NCI-H2107 treated with DMSO at 0.1 percent for 48 hours (cell line): ENCODE measurements at regions not wholly inside any gene's neighbourhood (a gene's known extent, or its start where the extent isn't known, plus 50 kb on each side); places are given as distances from the start of the nearest gene placed in this dataset.
A peak's percentile ranks its signal among the peaks of the same experiment; 100 is the strongest.

Experiments
- DNase-seq: peaks from one replicate; lab custom pipeline; 2025; ENCODE audit not compliant: unreplicated experiment; lab: John Stamatoyannopoulos, UW

DNA sequence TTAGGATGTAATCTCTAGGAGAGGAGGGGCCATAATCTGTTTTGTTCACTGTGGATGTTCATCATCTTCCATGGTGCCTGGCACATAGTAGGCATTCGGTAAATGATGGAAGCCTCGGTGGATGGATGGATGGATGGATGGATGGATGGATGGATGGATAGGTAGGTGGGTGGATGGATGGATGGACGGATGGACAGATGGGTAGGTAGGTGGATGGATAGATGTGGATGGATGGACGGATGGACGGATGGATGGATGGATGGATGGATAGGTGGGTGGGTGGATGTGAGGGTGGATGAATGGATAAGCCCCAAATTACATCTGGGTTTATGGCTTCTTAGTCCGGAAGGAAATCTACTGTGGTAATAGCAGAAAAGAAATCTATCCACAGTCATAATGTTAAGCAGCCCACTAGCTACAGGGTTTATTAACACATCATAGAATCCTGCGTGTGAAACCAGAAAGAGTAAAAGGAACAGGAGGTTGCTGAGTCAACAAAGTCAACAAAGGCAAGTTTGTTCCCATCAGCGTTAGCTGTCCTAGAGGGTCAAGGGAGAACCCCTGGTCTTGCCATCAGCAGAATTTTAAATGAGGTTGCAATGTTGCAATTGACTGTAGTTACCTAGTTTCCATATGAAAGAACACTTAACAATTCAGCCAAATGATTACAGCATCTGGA, 82.8 kb downstream of the C11orf91 start:
- DNase-seq: no peak

DNA sequence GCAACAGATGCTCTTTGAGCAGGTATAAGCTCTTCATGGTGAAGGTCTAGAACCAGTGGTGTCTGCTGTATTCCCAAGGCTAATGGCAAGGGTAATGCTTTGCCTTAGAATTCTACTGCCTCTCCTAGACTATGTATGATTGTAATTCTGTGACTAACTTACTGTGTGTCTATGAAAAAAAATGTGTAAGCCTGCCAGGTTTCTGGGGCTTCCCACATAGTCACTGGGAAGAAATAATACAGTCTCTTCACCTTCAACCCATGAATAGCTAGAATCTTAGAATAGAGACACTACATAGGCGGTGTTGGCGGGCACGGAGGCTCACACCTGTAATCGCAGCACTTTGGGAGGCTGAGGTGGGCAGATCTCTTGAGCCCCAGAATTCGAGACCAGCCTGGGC, 84.1 kb downstream of the C11orf91 start:
- DNase-seq: no peak

DNA sequence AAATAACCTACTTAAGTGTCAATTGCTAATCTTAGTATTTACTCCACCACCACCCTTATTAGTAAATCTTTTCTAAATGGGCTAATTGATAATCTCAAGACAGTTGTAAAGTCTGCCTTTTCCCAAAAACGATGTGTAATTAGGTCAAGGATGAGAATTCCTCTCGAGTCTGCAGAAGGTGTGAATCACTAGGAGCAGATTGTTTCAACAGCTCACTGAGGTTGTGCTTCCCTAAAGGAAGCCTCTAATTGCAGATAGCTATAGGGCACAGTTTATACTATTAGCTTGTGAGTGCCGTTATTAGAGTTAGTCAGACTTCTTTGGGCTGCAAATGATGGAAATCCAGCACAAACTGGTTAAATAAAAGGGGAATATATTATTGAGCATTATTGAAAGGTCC, 84.9 kb downstream of the C11orf91 start:
- DNase-seq: no peak

DNA sequence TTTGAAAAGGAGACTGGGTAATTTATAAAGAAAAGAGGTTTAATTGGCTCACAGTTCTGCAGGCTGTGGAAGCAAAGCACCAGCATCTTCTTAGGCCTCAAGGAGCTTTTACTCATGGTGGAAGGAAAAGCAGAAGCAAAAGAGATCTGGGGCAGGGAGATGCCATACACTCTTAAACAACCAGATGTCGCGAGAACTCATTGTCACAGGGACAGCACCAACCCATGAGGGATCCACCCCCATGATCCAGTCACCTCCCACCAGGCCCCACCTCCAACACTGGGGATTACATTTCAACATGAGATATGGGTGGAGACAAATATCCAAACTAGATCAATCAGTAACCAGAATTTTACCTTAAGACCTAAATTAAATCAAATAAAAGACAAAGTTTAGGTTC, 87.2 kb downstream of the C11orf91 start:
- no peak for DNase-seq

DNA sequence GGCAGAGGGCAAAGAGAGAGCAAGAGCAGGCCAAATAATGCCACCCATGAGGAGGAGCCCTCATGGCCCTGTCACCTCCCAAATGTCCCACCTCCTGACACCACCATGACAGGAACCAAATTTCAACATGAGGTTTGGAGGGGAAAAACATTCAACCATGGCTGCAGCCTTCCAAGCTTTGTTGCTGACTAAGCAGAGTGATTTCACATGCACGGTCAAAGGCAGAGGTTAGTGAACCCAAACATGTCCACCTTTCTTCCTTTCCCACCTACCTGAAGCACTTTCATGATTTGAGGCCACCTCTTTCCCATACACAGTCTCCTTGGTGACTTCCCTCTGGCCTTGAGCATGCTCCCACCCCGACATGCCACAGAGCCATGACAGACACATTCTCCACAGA, 89.7 kb downstream of the C11orf91 start:
- no peak for DNase-seq

DNA sequence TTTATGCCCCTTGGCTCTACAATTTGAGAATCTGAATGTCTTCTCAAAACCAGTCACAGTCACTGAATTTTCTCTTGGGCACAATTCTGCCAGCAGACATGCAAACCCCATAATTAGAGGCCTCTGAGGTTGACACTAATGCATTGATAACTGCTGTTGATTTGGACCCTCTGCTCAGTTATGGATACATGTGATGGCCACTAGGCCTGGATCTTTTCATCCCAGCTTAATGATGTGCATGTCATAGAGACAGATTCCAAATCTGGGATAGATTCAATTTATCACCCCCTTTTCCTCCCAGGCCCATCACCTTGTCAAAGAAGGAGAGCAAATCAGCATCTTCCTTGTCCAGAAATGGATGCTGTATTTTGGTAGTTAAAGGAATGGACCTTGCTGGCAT, 92.2 kb downstream of the C11orf91 start:
- no peak for DNase-seq

DNA sequence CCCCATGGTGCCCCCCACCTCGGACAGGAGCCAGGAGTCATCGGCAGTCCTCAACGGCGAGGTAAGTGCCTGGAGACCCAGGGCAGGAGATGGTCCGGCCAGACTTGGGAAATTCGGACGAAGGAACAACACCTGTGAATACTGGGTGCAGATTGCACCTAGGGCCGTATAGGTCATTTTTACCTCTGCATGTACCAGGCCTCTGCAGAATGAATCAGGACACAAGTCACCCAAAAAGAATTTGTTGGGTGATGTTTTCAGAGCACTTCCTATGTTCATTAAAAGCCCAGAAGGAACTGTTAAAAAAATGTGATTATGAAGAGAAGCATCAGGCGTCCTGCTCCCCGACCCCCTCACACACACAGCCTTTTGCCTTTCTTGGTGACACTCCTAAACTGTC, 93.9 kb downstream of the C11orf91 start:
- DNase-seq: no peak

DNA sequence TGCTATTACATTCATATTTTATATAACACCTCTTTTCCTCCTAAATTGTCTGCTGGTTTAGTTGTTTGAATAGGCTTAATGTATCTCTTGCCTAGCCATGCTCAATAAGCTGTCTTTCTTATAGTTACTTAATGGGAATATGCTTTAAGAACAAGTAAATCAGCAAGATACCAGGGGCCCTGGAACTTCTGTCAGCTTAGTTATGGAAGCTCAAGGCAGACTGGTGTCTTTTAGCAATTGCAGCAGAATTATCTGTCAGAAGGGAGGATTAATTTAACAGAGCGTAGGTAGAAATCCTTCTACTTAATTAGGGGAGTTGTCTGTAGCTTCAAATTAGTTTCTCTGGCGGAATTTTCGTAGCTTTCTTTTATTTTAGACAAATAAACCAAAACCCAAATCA, 94.9 kb downstream of the C11orf91 start:
- no peak for DNase-seq

DNA sequence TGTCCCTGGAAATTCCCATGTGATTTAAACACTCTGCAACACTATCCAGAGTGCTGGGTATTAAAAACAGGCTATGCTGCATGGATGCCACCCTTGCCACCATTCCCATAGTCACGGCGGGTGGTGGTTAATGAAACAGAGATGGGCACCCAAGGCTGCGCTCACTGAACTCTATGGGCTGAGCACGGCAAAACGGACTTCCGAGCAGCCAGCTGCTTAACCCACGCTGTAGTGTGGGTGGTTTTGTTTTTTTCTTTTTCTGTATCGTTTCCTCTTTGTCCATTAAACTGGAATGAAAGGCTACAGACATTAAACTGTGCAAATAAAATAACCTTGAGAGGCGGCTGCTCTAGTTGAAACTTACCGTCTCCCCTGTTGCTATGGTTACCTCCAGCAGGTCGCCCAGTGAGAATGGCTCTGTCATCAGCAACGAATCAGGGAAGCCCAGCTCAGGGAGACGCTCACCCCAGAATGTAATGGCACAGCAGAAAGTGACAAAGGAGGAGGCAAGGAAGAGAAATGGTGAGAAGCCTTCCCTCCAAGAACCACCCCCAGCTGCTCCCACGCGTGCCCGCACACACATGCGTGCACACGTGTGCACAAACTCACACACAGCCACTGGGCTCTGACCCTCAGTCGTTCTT, 102.1 kb downstream of the C11orf91 start:
- peak; percentile 74 for DNase-seq

DNA sequence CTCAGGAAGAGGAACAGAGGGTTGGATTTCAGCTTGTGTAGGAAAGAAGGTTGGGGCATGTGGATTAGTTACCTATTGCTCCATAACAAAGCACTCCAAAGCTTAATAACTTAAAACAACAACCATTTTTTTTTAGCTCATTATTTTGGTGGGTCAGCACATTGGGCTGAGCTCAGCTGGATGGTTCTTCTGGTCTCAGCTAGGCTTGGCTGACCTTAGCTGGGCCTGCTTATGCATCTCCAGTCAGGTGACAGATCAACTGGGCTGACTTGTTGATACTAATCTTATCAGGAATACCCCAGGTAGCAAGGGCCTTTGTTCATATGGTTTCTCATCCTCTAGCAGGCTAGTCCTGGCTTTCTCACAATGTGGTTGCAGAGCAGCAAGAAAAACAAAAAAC, 106.4 kb downstream of the C11orf91 start:
- DNase-seq: no peak

DNA sequence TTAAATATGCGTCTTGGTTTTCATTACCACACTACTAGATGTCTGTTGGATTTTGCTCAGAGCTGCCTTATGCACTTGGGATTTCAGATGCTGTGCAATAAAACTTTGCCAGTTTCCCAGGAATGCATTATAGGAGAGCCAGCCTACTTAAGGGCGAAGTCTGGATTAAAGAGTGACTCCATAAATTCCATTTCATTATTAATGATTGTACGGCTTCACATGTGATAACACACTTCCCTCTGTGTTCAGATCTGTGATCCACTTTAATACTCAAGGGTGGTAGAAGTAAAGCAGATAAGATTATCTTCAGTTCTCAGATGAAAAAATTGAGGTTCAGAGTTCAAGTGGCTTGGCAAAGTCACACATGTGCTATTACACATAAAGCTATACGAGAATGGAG, 110.2 kb downstream of the C11orf91 start:
- no peak for DNase-seq

DNA sequence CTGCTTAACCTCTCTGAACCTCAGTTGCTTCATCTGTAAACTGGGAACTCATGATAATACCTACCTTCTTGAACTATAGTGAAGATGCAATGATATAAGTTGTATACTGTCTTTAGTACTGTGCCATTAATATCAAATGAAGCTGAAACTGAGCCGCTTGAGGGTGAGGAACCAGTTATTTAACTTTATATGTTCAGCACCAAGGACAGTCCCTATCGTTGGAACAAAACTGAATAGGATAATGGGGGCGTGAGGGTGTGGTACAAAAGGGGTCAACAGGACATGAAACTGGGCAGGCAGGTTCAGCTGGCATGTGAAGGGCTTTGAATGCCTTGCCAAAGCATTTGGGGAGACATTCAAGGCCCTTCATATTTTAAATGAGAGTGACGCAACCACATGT, 112.6 kb downstream of the C11orf91 start:
- DNase-seq: no peak

DNA sequence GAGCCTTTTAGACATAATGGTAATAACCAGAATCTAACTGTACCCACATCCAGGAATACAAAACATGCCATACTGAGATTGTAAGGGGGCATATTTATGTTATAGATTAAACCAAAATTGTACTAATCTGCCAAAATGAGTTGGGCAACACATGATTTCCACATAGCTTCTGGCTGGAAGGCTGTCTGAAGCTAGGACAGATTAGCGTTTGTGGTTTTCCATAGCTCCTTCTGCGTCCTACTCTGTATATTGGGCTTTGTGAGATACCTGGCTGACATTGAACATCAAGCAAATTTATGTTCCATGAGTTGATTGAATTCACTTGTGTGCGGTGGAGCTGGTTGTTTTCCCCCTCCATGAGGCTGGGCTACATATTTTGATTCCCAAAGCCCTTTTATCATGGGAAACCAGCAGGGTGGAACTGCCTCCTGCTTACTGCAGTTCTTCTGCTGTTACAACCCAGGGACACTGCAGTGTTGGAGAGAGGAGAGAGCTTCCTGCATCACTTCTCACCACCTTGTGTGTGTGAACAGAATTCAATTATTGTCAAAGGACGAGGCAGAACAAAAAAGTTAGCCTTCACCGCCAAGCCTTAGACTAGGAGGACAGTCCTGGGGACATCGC, 114.9 kb downstream of the C11orf91 start:
- no peak for DNase-seq

DNA sequence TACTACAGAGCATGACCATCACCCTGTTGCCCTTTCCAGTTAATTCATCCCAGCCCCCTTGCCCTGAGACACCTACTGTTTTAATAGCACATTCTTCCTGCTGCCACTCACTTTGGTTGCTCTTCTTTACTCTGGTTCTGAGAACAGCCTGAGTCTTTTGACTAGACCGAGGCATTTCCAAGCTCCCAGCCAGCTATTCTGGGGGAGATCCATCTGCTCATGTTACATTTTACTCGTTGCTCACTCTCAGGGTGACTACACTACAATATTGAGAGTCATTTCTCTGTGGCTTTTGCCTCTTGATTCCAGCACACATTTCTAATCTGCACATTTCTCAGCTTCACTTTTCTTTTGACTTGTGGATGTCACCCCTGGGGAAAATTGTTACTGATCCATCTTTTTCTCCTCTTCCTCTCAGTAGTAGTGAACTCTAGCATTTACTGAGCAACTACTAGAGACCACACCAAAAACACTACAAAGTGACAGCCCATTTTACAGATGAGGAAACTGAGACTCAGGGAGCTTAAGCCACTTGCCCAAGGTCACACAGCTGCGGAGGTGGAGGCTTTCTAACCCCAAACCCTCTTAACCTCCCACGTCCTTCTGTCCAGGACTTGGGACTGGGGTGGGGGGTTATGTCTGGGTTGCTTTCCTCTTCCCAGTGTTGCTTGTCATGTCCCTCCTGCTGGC, 117.8 kb downstream of the C11orf91 start:
- no peak for DNase-seq

DNA sequence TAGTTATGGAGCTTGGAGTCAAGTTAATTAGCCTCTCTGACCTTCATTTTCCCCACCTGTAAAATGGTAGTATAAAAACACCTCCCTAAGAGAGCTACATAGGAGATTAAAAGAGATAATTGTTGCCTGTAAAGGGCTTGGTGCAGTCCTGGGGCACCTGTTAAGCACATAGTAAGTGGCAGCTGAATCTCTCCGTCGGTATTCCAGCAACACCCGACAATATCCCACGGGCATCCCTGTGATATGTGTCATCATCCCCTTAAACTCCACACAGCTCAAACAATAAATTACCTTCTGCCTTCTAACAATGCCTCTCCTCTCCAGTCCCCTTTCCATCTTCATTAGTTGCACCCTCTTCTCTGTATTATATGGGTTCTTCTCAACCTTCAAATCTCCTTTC, 121.5 kb downstream of the C11orf91 start:
- DNase-seq: no peak

DNA sequence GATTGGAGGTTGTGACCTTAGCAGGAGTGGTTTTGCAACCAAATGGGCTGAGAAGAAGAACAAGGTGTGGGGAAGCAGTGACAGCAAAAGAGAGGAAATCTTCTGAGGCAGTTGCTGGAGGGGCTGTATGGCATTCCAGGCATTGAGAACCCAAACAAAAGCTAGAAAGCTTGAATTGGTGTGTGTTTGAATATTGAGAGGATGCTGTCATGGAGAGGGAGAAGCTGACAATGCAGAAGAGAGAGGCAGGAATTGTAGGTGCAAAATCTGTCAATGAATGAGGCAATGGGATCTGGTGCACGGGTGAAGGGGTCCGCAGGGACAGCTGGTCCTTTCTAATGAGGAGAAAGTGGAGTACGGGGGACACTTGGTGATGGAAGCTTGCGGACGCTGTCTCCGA, 123.4 kb downstream of the C11orf91 start:
- no peak for DNase-seq

DNA sequence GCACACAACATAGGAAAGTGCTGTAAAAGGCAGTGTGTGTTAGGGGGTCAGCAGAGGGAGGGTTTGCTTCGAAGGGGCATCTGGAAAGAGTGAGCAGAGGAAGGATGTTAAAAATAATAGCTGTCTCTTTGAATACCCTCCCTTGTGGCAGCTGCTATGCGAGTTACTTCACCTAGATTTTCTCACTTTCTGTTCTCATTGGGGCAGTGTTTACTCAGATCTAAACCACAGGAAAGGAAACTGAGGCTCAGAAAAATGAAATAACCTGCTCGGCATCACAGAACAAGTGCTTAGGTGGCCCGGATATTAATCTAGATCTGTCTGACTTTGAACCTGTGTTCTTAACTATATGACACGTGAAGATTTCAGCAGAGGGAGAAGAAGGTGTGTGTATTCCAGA, 125.3 kb downstream of the C11orf91 start:
- no peak for DNase-seq

DNA sequence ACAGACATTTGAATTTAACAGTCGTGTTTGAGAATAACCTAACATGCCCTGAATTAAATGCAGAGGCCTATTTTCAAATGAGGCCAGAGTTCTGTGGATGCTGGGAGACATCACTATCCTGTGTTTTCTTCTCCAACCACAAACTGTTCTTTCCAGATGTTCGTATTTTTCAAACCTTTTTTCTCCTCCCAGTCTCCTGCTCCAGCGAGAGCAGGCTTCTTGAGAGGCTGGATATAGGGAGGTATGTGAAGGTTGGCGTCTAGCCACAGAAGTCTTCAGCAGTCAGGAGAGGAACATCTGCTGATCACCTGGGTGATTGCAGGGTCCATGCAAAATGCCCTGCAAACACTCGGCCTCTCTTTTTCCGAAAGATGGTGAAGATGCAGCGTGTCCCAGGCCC, 126.3 kb downstream of the C11orf91 start:
- no peak for DNase-seq

DNA sequence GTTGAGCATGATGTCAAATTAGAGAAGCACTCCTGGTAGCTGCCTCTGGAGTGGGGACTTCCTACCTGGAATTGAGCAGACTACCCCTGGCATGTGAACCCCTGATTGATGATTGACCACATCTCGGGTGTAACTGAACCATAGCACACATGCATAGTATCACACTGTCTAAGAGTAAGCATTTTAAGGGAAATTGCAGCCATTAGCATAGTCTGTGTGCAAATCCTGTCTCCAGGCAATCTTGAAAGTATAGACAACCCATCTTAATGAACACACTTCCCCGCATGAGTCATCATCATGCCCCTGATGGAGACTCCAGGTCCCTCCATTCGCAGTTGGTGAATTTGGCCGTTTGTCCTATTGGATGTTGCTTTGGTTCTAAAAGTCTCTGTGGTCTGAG, 131.3 kb downstream of the C11orf91 start:
- no peak for DNase-seq

DNA sequence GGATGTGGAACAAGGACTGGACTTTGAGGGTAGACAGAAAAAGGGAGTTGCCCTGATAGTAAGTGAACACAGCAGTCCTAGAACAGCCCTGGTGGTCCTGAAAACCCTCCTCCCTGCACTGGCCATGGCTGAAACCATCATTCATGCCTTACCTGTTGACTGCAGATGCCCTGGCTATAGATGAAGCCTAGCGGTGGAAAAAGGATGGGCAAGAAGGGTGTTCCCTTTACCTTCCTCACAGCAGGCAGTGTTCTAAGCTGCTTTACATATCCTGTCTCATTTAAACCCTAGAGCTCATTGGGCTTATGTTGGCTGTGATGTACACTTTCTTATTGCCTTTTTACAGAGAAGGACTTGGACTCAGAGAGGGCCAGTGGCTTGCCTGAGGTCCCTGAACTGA, 133.6 kb downstream of the C11orf91 start:
- no peak for DNase-seq

DNA sequence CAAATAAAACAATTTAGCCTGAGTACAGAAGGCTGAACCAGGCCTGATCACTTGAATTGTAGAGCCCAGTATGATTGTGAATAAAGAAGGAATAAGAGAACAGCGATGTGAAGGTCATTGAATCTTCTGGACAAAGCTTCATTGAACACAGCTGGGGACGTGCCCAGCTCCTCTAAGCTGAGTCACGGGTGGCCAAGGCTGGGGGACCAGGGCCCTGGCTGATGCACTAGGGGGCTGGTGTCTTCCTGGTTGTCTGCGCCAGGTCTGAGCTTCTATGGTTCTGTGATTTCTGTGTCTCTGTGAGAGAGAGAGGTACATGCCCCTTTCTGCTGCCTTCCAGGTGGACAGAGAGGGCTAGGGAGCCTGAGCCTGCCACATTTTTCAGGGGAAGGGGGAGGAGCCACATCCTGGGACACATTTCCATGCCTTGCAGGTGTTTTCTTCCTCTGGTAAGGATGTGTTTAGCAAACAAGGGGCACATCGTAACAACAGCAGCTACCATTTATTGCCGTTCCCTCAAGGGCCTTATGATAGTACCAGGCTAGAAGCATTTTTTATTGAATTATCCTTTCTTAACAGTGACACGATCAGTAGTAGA, 135.7 kb downstream of the C11orf91 start:
- DNase-seq: no peak

DNA sequence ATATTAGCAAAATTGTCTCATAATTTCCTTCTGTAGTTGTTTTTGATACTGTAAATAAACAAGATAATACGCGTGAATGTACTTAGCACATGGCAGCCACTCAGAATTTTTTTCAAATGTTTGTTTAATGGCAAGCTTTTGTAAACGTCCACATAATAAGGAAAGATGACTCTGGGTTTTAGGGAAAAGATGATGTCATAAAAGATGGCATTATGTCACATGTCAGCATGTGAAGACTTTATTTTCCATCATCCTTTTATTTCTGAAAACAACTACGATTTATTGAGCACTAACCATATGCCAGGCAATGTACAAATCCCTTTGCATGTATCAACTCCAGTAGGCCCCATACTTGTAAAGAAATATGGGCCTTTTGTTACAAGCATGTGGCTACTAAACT, 139.9 kb downstream of the C11orf91 start:
- DNase-seq: no peak
